GM18867 (cell line): ENCODE measurements at regions not wholly inside any gene's neighbourhood (a gene's known extent, or its start where the extent isn't known, plus 50 kb on each side); places are given as distances from the start of the nearest gene placed in this dataset.
A peak's percentile ranks its signal among the peaks of the same experiment; 100 is the strongest.
"Not testable (repeated sequence)": the region's sequence is repeated elsewhere in the genome, so short reads cannot be mapped to it uniquely, and the experiment has no call there.

Experiments used
- ATAC-seq: cut with Tn5 transposase; IDR thresholded peaks from one replicate; pipeline ENCODE4 v1.9.1; 2021; ENCODE audit warnings: mild to moderate bottlenecking, moderate library complexity; ENCODE audit not compliant: unreplicated experiment

DNA sequence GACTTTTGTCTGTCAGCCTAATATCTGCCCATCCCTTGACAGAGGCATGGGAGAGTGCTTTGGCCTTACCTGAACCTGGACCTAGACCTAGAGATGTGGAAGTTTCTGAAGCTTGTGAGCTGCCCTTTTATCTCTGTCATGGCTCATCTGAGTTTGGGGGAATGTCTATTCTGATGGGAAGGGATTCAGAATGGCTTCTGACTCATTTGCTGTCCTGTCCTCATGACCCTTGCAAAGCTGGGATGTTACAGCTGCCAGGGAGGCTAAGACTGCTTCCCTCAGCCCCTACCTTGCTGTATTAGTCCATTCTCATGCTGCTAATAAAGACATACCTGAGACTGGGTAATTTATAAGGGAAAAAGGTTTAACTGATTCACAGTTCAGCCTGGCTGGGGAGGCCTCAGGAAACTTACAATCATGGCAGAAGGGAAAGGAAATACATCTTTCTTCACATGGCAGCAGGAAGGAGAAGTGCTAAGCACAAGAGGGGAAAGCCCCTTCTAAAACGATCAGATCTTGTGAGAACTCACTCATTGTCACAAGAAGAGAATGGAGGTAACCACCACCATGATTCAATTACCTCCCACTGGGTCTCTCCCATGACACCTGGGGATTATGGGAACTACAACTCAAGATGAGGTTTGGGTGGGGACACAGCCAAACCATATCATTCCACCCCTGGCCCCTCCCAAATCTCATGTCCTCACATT, 252.2 kb downstream of the ERMARD start:
- ATAC-seq, result no peak

DNA sequence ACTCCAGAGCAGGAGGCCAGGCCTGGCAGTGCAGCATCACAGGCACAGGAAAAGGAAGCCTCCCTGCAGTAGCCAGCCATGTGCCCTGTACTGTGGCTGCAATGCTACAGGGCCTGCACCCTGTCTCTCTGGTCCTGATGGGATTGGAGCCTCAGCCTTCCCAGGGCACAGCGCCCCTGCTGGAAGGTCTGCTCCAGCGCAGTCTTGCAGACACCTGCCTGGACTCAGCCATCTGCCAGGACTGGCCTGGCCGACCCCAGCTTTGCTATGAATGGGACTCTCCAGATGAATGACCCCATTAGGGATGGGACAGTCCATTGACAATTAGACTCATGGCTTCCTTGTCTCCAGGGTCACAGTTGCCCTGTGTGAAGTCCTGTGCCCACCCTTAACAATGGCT, 251.6 kb downstream of the ERMARD start:
- no peak for ATAC-seq

GRCh38 chr6:170001782-170002181, 250.4 kb downstream of the ERMARD start:
- ATAC-seq, result not testable (repeated sequence)

DNA sequence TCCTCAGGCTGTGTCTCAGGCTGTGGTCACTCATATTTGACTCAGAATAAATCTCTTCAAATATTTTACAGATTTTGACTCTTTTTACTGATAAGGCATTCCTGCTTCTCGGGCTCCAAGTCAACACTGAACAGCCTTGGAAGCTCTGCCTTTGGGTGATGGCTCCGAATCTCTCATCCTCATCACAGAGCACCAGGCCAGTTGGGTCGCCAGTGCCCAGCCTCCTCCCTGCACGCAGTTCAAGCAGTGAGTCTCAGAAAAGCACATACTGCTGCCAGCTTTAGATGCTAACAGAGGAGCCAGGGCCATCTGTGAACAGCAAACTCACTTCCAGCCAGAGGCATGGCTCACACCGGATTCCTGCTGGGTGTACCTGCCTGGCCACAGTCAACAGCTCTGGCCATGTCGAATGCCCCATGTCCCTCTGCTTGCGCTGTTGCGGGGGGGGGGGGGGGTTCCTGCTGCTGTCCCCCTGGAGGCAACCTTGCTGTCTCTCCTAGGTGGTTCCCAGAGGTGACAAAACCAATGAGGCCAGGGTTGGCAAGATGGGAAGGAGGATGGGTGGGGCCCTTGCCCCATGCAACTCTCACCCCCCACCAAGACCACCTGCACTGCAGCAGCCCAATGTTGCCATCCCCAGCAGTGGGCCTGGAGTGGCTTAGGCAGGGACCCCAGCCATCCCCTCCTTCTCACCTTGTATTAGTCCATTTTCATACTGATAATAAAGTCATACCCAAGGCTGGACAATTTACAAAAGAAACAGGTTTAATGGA, 248.8 kb downstream of the ERMARD start:
- no peak for ATAC-seq

DNA sequence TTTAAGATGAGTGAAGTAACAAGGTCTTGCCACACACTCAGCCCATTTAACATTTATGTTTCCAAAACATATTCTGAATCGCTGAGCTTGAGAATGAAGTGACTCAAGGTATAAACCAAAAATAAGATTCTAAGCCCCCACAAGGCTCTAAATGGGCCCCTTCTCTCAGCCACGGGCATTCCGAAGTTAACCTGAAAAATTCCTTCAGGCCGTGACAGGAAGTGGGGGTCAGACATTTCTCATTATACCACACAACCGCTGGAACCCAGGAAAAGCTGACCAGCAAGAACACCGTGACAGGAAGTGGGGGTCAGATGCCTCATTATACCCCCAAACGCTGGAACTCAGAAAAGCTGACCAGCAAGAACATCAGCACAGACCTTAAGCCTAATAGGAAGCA, 247.9 kb downstream of the ERMARD start:
- ATAC-seq, result no peak

DNA sequence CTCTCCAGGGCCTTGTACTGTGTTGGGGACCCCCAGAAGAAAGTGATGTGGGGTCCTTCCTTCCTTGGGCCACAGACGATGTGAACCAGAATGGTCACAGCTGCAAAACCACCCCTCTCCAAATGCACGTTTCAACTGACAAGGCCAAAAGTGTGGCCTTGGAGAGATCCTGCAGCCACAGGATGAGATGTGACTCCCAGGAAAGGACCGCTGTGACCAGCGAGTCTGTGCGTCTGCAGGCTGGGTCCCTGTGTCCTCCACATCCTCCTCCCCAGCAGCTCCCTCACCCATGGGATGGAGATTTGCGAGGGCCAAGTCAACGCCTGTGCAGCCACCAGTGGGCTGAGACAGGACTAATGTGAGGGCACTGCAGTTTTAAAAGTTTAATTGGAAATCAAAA, 247.0 kb downstream of the ERMARD start:
- ATAC-seq, result no peak

DNA sequence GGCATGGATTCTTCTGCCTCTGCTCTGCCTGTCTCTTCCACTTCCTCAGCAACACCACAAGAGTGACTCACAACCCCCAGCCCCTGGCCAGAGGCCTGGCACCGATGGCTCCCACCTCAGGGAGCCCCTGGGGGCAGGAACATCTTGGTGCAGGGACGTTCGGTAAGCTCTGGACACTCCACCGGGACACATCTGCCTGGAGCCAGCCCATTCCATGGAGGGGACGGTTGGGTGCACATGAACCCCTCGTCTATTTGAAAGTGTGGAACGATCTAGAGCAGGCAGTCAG, 246.5 kb downstream of the ERMARD start:
- no peak for ATAC-seq

DNA sequence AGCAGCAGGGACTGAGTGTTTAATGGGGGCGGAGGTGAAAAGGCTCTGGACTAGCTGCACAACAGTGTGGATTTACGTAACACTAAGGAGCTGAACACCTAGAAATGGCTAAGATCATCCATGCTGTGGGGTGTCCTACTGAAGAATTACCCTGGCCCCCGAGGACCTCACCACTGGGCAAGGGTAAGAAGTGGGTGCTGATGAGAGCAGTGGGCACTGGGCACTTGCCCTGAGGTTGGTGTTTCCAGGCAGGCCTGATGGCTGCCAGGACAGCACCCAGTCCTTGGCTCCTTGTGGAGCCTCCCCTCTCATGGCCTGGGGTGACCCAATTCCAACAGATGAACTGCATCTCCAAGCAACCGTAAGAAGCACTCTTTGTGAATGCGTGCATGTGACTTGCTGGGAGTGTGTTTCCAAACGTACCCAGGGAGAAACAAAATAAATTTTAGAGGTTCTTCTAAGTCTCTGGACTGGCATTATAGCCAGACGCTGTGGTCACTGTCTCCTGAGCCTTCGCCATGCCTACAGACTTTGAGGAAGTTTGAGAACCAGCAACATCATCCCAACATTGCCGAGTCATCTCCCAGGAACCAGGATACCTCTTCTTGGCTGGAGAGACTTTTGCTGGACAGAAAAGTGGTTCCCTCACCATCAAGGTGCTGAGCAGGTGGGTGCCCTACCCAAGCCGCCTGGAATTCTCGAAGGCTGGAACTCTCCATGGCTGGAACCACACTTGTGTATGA, 245.9 kb downstream of the ERMARD start:
- ATAC-seq, result no peak

- no peak for ATAC-seq
Observed at GRCh38 chr6:169996378-169997051, 245.1 kb downstream of the ERMARD start.

DNA sequence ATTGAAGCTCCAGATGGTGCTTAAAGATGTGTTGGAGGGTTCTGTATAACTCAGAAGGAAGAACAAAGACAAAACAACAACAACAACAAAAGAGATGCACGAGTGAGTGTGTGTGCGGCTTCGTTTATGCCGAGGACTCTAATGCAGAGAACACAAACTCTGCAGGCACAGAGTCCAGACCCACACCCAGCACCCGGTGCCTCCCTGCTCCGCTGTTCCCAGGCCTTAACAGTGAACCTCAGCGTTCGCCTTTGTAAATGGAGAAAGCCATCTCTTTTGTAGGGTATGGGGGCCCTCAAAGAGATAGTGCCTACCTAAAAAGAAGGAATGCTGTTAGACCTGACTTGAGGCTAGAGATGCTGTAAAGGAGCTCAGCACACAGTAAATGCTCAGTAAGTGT, 243.3 kb downstream of the ERMARD start:
- no peak for ATAC-seq

GRCh38 chr6:169993861-169994481, 242.5 kb downstream of the ERMARD start:
- ATAC-seq, result no peak

- ATAC-seq, result no peak
Observed at GRCh38 chr6:169991913-169992312, 240.5 kb downstream of the ERMARD start.

GRCh38 chr6:169991031-169991390, 239.6 kb downstream of the ERMARD start:
- ATAC-seq, result no peak

- peak; percentile 59 for ATAC-seq
Observed at GRCh38 chr6:169990095-169991030, 238.9 kb downstream of the ERMARD start.

DNA sequence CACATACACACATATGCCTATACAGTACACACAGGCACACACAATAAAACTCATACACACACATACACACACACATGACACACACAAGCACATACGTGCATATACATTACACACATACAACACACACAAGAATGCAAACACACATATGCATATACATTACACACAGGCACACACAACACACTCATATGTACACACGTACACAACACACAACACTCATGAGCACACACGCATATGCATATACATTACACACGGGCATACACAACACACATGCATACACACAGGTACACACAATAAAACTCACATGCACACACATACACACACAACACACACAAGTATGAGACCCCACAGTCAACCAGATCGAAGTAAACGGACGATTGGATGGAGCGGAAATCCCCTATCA, 238.2 kb downstream of the ERMARD start:
- peak; percentile 4 for ATAC-seq

DNA sequence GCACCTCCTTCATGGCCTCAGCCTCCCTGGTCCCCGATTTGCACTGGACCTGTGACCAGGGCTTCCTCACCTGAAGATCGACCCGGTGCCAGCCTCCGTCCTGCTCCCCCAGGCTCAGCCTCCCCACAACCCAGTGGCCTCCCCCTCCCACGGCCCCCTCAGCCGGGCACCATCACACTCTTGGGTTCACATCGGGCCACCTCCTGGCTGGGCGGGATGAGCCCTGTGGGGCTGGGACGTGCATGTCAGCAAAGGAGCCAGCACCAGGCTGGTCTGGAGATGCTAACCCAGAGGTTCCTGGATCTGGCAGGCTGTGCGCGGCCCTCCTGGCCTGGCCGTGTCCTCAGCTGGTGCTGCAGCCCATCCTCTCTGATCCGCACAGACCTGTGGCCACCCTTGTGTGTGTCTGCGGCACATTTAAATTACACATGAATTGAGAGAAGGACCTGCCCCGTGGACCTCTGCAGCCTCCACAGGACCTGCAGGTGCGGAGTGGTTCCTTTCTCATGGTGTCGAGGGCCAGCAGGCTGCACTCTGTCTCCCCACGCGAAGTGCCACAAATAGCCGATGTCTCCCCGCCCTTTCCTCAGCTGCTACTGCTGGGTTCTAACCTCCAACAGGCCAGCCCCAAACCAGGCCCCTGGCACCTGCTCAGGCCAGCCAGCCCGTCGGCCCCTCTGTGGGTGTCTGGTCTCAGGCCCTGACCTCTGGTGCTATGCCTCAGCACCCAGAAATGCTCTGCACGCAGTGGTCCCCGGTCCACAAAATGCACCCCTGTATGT, 237.5 kb downstream of the ERMARD start:
- no peak for ATAC-seq

GRCh38 chr6:169986848-169987498, 235.6 kb downstream of the ERMARD start:
- no peak for ATAC-seq

DNA sequence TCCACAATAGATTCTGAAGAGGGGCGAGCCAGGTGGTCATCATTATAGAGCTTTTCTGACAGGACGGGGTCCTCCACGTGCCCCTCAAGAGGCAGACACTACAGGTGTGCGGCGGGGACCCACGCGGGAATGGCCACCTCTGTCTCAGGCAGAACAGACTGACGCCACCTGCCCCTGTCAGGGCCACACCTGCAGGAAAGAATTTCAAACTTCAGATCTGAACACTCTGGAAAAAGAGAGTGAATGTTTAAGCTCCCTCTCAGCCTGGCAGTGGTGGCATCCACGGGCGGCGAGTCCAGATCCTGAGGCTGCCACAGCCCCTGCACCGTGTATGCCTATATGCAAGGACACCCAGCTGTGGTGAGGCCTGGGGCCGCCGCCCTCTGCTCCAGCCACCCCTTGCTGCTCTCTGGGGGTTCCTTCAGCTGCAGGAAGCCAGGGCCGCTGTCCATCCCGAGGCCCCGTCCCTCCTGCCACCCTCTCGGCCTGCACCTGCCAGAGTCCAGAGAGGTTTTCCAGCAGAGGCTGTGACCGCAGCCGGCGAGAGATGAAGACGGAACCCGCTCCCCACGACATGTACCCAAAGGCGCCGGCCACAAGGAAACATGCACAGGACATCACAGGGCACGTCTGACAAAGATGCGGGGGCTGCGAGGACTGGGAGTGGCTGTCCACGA, 234.9 kb downstream of the ERMARD start:
- ATAC-seq, result no peak
